ENCODE measurements at regions not wholly inside any gene's neighbourhood (a gene's known extent, or its start where the extent isn't known, plus 50 kb on each side); places are given as distances from the start of the nearest gene placed in this dataset.

- H3K36me3 ChIP-seq (ENCODE audit: insufficient read depth) = no peaks in the 10 kb centered on the region
- no peaks in the 10 kb centered on the region for H3K9me3 Mint-ChIP-seq
- H3K4me3 ChIP-seq = no peak overlapping the region
- H3K4me1 Mint-ChIP-seq = peaks cover 7% of the 10 kb centered on the region; the same call in 2 of the 3 replicates
- H3K4me1 ChIP-seq (ENCODE audit: insufficient read depth) = no peaks in the 10 kb centered on the region; the same call in 1 of the 2 replicates
- no peak overlapping the region for H3K27ac ChIP-seq (ENCODE audit: low read depth)
- H3K4me3 Mint-ChIP-seq = no peak overlapping the region
- H3F3A ChIP-seq (replicated peaks; ENCODE audit: low read depth) = no peaks in the 10 kb centered on the region
- H3K9me2 ChIP-seq (ENCODE audit: insufficient read depth) = peaks cover 3% of the 10 kb centered on the region; the same call in 1 of the 2 replicates
- H3K79me2 ChIP-seq (replicated peaks; ENCODE audit: insufficient read depth) = no peaks in the 10 kb centered on the region
- H3K27ac Mint-ChIP-seq = no peak overlapping the region
- no peak overlapping the region for H2AFZ ChIP-seq
- H3K36me3 Mint-ChIP-seq (ENCODE audit: low read depth) = no peaks in the 10 kb centered on the region
- H3K27me3 Mint-ChIP-seq (ENCODE audit: insufficient read depth, low read depth, poor library complexity) = peaks cover 2% of the 10 kb centered on the region
- no peaks in the 10 kb centered on the region for H4K20me1 ChIP-seq (replicated peaks; ENCODE audit: insufficient read depth)
- H3K4me2 ChIP-seq = no peak overlapping the region
- ATAC-seq (no peak), DNase-seq (ENCODE audit: low spot score) (no peak)
- no peak for TF ChIP-seq CTCF (conservative IDR thresholded peaks at IDR 0.05; ENCODE audit: low read depth in 2 of 2)
- no peak for TF ChIP-seq STAT1 (IDR thresholded peaks at IDR 0.05; ENCODE audit: unreplicated experiment)
- TF ChIP-seq ZNF331 (CRISPR knock-in tag; IDR thresholded peaks at IDR 0.05; ENCODE audit: low read depth) = no peak
- no peak for TF ChIP-seq EZH2 (IDR thresholded peaks at IDR 0.05; ENCODE audit: low read depth, unreplicated experiment)
- TF ChIP-seq JUNB (IDR thresholded peaks at IDR 0.05; ENCODE audit: unreplicated experiment) = no peak
- no peak for TF ChIP-seq ZNF114 (CRISPR knock-in tag; IDR thresholded peaks at IDR 0.05)
- TF ChIP-seq, protein P1, sequence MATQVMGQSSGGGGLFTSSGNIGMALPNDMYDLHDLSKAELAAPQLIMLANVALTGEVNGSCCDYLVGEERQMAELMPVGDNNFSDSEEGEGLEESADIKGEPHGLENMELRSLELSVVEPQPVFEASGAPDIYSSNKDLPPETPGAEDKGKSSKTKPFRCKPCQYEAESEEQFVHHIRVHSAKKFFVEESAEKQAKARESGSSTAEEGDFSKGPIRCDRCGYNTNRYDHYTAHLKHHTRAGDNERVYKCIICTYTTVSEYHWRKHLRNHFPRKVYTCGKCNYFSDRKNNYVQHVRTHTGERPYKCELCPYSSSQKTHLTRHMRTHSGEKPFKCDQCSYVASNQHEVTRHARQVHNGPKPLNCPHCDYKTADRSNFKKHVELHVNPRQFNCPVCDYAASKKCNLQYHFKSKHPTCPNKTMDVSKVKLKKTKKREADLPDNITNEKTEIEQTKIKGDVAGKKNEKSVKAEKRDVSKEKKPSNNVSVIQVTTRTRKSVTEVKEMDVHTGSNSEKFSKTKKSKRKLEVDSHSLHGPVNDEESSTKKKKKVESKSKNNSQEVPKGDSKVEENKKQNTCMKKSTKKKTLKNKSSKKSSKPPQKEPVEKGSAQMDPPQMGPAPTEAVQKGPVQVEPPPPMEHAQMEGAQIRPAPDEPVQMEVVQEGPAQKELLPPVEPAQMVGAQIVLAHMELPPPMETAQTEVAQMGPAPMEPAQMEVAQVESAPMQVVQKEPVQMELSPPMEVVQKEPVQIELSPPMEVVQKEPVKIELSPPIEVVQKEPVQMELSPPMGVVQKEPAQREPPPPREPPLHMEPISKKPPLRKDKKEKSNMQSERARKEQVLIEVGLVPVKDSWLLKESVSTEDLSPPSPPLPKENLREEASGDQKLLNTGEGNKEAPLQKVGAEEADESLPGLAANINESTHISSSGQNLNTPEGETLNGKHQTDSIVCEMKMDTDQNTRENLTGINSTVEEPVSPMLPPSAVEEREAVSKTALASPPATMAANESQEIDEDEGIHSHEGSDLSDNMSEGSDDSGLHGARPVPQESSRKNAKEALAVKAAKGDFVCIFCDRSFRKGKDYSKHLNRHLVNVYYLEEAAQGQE (IDR thresholded peaks at IDR 0.05; ENCODE audit: unreplicated experiment) = no peak
- no peak for TF ChIP-seq ZNF462 (CRISPR knock-in tag; IDR thresholded peaks at IDR 0.05)
- no peak for TF ChIP-seq EZH2phosphoT487 (IDR thresholded peaks at IDR 0.05; ENCODE audit: unreplicated experiment)
- no peak for TF ChIP-seq POLR2AphosphoS5 (IDR thresholded peaks at IDR 0.05; ENCODE audit: low read depth)
- no peak for TF ChIP-seq NANOG (IDR thresholded peaks at IDR 0.05; ENCODE audit: borderline replicate concordance)
- TF ChIP-seq, protein P2, sequence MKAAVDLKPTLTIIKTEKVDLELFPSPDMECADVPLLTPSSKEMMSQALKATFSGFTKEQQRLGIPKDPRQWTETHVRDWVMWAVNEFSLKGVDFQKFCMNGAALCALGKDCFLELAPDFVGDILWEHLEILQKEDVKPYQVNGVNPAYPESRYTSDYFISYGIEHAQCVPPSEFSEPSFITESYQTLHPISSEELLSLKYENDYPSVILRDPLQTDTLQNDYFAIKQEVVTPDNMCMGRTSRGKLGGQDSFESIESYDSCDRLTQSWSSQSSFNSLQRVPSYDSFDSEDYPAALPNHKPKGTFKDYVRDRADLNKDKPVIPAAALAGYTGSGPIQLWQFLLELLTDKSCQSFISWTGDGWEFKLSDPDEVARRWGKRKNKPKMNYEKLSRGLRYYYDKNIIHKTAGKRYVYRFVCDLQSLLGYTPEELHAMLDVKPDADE (IDR thresholded peaks at IDR 0.05) = no peak
- no peak for TF ChIP-seq CREB1 (CRISPR knock-in tag; IDR thresholded peaks at IDR 0.05; ENCODE audit: low read depth)
- H3K27me3 ChIP-seq (ENCODE audit: insufficient read depth) = no peaks in the 10 kb centered on the region
Measured at GRCh38 chr21:15400905-15401304, 328.9 kb upstream of the USP25 start.

All from GM23338 (cell line).